Loucy (cell line): ENCODE measurements at regions not wholly inside any gene's neighbourhood (a gene's known extent, or its start where the extent isn't known, plus 50 kb on each side); places are given as distances from the start of the nearest gene placed in this dataset.

ENCODE experiments used
- CTCF ChIP-seq: fragments of 200-600 bp; sonication (generic); conservative IDR thresholded peaks from 2 replicates; pipeline ENCODE4 v1.5.1; 2014; ENCODE audit warnings: mild to moderate bottlenecking, antibody characterized with exemption, low read length
- EZH2phosphoT487 ChIP-seq: fragments of 200-600 bp; IDR thresholded peaks from 2 replicates; pipeline ENCODE4 v1.6.1; 2018; ENCODE audit warnings: antibody characterized with exemption, mild to moderate bottlenecking, moderate library complexity, borderline replicate concordance

- TF ChIP-seq CTCF: no peak
- no peak for TF ChIP-seq EZH2phosphoT487
These were observed 122.2 kb upstream of the RTL1 start for GRCh38 chr14:101025696-101026095.
